GM18909 (cell line): ENCODE measurements at regions not wholly inside any gene's neighbourhood (a gene's known extent, or its start where the extent isn't known, plus 50 kb on each side); places are given as distances from the start of the nearest gene placed in this dataset.

ENCODE experiments used
- ATAC-seq: cut with Tn5 transposase; IDR thresholded peaks from one replicate; pipeline ENCODE4 v1.9.1; 2021; ENCODE audit warnings: mild to moderate bottlenecking; ENCODE audit not compliant: unreplicated experiment, poor library complexity

DNA sequence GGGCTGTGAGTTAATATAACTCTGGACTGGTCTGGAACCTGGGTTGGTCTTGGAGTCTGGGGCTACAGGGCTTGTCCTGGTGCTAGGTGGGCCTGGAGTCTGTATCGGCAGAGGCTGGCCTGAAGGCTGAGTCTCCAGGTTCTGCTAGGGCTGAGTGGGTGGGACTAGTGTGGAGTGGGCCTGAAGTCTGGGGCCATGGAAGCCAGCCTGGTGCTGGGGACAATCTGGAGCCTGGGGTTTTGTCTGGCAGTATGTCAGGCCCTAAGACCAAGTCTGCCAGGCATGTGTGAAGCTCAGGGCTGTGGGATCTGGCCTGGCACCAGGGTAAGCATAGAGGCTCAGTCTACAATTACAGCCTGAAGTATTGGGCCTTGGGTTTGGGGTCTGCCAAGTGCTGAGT is 742.6 kb upstream of the GRIA3 start:
- ATAC-seq = no peak

DNA sequence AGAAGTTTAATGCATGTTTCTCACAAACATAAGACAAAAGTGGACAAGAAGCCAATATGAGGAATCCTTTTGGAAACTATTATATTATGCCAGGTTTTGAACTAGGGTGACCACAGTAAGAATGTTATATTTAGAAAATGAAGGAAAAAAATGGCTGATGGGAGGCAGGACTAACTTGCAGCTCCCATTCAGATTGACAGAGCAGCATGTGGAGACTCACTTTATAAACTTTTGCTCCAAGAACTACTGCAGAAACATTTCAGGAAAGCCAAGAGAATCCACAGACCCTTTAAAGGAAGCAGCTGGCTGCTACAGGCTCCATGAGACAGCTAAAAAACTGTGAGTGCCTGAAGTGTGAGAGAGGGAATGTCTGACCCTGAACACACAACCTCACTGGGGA is 738.6 kb upstream of the GRIA3 start:
- no peak for ATAC-seq

DNA sequence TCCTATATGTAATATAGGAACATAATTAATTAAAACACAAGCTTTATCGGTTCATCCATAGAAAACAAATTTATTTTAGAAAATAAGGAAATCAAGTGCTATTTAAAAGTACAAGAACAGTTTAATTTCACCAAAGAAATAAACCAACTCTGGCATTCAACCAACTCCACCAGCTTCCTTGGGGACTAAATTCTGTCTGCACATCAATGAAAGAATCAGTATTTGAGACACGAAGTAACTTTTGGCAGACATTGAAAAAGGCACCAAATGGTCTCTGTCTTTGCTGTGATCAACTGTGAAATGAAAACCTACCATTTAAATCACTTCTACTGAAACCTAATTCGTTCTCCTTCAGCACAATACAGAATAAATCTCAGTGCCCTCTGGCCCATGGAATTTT is 719.7 kb upstream of the GRIA3 start:
- ATAC-seq = no peak

DNA sequence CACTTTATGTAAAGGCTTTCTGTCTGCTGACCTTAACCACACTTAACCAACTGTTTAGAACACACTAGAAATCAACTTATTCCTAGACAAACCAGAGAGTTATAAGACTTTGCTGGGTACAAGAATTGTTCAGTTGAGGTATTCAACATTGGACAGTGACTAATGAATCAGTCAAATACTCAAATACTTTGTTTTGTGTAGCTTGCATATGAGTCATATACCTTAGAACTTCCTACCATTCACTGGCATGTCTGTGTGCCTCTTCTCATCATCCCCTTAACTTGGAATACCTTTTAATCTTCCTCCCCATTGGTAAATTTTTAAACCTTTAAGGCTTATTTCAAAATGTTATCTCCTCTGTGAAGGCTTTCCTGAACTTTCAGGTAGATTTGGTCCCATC is 708.8 kb upstream of the GRIA3 start:
- no peak for ATAC-seq

DNA sequence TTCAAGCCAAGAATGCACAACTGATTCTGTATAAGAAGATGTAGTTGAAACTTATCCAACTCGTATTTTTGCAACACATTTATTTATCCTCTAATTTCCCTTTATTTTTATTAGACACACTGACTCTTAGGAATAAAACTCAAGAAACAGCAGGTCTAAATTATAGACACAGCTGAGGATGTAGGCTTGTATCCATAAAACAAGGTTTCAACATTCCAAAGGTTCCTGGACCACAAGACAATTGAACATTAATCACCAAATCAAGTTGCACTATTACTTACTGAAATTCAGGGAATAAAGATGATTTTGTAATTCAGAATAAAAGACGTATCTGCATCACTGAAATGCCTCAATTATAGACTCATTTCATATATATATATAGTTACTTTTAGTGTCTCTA is 683.5 kb upstream of the GRIA3 start:
- ATAC-seq = no peak

DNA sequence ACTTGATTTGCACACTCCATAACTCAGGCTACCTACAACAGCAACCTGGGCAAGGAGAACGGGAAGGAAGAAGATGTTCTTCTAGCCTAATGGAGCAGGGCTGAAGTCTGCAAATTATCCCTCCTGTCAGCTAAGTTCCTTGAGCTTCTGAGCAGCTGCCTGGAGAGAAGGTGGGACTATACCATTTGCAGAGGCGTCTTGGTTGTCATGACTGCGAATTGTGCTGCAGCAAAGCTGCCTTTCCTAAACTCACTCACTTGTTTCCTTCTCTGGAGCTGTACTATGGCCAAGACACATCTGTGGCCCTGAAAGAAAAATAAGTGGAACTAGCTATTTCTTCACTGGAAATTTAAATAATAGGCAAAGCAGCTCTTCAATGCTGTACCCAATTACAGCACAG is 682.4 kb upstream of the GRIA3 start:
- ATAC-seq = no peak

DNA sequence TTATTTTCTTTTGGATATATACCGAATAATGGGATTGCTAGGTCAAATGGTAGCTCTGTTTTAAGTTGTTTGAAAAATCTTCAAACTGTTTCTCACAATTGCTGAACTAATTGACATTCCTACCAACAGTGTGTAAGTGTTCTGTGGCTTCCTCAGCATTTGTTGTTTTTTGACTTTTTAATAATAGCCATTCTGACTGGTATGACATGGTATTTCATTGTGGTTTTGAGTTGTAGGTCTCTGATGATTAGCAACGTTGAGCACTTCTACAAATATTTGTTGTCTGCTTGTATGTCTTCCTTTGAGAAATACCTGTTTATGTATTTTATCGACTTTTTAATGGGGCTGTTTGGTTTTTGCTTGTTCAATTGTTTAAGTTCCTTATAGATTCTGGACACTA is 680.1 kb upstream of the GRIA3 start:
- ATAC-seq = no peak

DNA sequence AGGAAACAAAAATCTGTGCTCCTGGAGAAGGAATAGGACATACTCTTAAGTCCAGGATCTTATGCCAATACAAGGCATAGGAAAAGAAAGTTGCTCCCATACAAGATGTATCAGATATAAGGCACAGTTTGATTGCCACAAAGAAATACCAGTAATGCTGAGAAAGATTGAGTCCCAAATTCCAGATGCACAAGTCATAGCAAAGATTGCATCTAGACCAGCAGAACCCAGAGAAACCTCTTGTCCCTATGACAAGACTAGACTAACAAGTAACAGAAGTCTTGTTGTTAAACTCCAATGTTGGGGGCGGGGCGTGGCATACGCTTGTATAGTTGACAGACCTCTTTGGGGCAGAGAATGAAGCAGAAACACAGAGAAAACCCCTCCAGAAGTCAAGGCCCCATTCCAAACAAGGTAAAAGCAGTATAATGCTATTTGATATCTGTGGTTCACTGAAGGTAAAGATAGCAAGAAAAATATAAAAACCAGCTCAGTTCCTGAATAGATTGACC is 671.5 kb upstream of the GRIA3 start:
- no peak for ATAC-seq

DNA sequence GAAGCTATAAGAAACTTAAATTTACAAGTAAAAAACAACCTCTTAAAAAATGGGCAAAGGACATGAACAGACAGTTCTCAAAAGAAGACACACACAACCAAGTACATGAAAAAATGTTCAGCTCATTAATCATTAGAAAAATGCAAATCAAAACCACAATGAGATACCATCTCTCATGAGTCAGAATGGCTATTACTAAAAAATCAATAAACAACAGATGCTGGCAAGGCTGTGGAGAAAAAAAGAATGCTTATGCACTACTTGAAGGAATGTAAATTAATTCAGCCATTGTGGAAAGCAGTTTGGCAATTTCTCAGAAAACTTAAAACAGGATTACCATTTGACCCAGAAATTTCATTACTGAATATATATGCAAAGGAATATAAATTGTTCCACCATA is 666.3 kb upstream of the GRIA3 start:
- no peak for ATAC-seq

DNA sequence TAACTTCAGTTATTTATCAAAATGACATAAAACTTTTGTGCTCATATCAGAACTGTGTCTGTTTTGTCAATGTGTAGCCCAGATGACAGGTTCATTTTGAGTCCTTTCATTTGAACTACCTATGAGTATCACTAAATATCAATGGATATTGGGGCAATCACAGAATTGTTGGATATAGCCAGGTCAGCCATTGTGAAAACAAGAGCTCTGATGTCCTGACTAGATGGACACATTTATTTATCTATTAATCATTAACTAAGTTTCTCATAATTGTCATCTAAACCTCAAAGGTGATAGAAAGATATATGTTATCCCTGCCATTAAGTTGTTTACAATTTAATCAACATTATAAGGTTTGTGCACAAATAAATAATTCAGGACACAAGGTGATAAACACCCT is 638.3 kb upstream of the GRIA3 start:
- no peak for ATAC-seq

DNA sequence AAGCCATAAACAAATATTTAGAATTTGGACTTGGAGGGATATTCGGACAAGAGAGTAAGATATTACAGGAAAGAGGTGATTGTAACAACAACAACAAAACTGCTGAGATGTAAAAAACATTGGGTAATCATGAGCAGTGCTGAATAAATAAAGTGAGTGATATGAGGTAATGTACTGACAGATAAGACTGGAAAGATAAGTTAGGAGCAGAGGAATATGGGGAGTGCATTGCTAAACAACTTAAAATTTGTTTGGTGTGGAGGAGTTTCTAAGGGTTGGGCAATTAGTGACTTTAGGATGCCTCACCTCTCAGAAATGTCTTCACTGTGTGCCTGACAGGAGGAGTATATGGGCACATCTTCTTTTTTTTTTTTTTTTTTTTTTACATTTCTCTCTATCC is 637.8 kb upstream of the GRIA3 start:
- no peak for ATAC-seq

DNA sequence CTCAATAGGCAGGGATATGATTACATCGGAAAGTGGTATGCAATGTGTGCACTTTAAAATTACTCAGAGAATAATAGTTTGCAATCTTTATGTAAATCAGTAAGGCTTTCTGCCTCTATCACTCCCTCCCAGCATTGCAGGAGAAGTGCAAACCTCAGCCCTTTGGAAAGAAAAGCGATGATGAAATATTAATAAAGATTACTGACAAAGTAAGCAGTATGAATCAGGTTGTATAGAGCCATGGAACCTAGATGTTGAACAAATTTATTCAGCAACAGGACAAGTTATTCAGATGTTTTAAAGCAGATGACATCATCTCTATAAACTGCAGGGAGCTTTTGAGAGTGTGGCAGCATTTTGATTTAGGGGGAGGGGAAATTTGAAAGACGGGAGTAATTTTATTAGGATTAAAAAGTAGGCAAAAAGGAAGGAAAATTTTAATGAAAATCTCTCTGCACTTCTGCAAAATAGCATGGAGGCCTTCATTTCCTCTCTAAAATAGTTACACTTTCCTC is 631.7 kb upstream of the GRIA3 start:
- no peak for ATAC-seq

DNA sequence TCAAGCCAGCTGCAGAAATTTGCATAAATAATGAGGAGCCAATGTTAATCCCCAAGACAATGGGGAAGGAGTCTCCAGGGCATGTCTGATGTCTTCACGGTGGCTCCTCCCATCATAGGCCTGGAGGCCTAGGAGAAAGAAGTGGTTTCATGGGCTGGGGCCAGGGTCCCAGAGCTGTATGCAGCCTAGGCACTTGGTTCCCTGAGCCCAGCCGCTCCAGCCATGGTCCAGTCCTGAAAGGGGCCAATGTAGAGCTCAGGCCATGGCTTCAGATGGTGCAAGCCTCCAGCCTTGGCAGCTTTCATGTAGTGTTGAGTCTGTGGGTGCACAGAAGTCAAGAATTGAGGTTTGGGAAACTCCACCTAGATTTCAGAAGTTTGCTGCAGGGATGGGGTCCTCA is 628.2 kb upstream of the GRIA3 start:
- no peak for ATAC-seq

DNA sequence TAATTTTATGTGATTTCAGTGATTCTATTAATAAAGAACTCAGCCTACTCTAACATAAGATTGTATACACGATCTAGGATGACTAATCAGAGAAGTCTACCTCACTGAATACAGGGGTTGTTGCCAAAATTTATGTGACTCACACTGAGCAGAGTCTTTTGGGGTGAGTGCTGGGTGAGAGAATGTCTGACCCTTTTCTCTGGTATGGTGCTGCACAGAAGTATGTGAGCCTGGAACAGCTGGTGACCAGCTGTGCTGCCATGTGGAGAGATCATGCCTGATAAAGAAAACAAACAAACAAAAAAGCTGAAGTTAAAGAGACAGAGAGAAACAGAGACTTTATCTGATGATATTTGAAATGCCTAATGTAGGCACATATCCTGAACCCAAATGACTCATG is 618.1 kb upstream of the GRIA3 start:
- no peak for ATAC-seq

DNA sequence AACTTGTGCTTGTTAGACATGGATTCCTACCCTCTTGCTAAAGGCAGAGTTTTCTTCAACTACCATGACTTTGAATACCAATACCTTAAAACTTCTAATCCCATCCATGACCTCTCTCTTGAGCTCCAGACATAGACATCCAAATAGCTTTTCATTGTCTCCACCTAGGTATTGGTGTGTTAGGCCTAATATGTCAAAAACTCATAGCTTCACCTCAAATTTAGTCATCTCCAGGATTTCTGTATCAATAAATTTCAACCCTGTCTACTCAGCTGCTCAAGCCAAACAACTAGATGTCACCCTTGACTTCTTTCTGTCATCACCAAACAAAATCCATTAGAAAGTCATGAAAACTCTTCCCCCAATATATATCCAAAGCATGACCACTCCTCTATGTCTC is 617.7 kb upstream of the GRIA3 start:
- ATAC-seq = no peak

DNA sequence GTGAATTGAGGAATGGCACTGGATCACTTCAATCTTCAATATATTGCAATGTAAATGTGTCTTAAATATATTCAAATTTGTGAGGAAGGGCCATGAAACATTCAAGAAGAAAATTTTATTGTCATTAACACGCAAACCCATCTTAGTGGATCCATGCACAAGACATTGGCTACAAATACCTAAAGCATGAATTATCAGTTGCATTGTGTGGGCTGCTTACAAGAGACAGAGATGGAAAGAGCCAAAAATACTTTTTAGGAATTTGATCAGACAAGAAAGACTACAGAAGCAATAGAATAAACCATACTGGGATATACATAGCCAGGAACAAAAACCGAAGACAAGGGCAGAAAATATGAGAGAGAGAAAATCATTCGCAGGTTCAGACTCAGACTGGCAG is 616.2 kb upstream of the GRIA3 start:
- ATAC-seq = no peak

DNA sequence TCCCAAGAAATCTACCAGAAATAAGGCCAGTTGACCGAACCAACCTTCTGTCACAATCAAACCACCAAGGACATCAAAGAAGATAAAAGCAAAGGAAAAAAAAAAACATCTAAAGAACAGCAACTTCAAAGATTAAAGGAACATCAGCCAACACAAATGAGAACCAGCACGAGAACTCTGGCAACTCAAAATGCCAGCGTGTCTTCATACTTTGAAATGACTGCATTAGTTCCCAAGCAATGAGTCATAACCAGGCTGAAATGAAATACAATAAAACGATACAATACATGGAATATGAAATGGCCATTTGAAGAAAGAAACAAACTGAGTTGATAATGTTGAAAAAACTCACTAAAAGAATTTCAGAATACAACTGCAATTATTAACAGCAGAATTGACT is 611.6 kb upstream of the GRIA3 start:
- ATAC-seq = no peak

DNA sequence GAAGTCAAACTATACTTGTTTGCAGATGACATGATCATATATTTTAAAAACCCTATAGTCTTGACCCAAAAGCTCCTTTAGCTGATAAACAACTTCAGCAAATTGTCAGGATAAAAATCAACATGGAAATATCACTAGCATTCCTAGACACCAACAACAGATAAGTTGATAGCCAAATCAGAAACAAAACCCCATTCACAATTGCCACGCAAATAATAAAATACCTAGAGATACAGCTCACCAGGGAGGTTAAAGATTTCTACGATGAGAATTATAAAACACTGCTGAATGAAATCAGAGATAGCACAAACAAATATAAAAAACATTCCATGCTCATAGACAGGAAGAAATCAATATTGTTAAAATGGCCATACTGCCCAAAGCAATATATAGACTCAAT is 605.0 kb upstream of the GRIA3 start:
- ATAC-seq = no peak

DNA sequence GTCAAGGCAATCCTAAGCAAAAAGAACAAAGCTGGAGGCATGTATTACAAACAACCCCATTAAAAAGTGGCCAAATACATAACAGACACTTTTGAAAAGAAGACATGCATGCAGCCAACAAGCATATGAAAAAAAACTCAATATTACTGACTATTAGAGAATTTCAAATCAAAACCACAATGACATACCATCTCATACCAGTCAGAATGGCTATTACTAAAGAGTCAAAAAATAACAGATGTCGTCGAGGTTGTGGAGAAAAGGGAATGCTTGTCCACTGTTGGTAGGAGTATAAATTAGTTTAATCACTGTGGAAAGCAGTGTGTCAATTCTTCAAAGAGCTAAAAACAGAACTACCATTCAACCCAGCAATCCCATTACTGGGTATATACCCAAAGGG is 604.6 kb upstream of the GRIA3 start:
- ATAC-seq = no peak

DNA sequence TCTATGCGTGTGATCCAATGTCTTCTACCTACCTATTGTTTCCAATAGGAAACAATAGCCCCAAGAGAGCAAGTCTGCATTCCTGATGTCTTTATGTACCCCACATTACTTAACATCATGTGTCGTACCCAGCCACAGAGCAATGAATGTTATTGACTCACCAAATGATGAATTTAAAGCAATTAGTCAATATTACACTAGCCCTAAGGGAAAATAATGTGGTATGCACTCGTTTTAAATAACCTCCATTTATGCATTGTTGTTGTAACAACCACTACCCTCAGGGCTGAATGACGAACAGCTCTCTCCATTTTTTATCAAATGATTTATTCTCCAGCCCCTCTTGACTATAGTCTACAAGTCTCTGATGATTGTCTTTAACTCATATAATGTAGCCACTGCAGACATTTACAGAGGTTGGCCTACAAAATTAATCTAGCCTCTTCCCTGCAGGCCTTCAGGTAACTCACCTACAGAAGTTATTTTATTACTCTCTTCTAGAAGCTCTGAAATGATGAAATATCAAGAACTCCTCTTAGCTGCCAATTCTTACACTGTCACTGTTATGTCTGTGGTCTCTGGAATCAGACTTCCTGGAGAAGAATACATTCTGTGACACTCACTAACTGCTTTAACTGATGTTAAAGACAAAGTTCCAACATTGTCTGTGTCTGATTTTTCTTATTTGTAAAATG is 601.7 kb upstream of the GRIA3 start:
- no peak for ATAC-seq

DNA sequence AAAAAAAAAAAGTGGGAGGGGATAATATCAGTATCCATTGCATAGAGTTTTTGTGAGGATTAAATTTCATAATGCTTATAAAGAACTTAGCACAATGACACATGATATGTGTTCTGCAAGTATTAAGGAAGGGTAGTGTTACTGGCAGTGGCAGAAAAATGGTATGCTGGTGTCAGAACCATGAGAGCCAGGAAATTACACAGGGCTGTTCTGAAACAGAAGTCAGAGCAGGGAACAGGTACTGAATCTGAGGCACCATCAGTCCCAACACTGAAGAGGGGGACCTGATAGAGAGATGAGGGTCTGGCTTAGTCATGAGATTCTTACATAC is 601.1 kb upstream of the GRIA3 start:
- no peak for ATAC-seq

DNA sequence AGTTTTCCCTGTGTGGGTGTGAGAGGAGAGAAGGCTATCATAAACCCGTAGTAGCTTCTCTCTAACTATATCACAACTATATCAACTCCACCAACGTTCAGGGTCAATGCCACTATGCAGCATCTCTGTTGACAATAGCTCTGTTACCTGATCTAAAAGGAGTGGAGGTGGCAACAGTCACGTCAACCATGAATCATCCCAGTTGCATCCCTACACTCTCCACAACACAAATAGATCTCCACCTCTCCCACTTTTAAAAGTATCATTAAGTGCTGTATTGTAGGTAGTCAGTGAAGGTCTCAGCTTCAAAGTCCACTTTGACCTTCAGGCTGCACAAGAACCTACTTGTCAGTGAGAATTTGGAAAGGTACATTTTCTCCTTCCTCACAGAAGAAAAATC is 600.5 kb upstream of the GRIA3 start:
- no peak for ATAC-seq

DNA sequence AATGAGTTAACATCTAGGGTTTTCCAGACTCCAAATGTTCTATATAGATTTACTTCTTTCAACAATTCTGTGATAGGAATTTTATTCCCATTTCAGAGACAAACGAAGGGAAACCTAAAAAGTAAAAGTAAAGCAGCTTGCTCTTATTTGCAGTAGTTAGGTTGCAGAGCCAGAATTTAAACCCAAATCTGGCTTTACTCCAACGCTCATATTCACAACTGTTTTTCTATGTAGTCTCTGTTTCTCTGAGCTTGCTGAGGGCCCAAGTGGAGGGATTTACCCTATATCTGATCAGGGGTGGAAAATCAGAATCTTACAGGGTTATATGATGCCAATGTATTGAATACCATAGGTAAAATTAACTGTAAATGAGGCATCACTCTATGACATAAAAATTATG is 599.1 kb upstream of the GRIA3 start:
- no peak for ATAC-seq
